Body of pancreas (tissue), 4 donors: ENCODE measurements at regions not wholly inside any gene's neighbourhood (a gene's known extent, or its start where the extent isn't known, plus 50 kb on each side); places are given as distances from the start of the nearest gene placed in this dataset.

Source experiments
- ATAC-seq: fragments of 150-250 bp; one replicate; pipeline ENCODE4 v1.9.1; 2016
- DNase-seq, 4 donors: peaks; one replicate each; pipeline ENCODE4 v3.0.0-alpha.2; 2019
- H3K27ac ChIP-seq, 4 donors: fragments of 200-600 bp; sonication (generic); 1 replicate in 3 of 4; 2 replicates in 1 of 4; pipeline versions ENCODE4 v1.5.1 to v1.6.1; 2016 to 2019; ENCODE audit warnings: mild to moderate bottlenecking in 1 of 4, mixed read lengths in 1 of 4, moderate library complexity in 1 of 4
- H3K27me3 ChIP-seq, 2 donors: fragments of 200-600 bp; sonication (generic); one replicate each; pipeline ENCODE4 v1.6.0; 2016; ENCODE audit warnings: mild to moderate bottlenecking in 1 of 2
- H3K36me3 ChIP-seq, 2 donors: fragments of 200-600 bp; sonication (generic); replicated peaks in 1 of 2; 2 replicates each; pipeline ENCODE4 v1.5.1; 2016; ENCODE audit warnings: low read depth in 2 of 2; ENCODE audit not compliant: insufficient read depth in 1 of 2
- H3K4me1 ChIP-seq: fragments of 200-600 bp; sonication (generic); one replicate; pipeline ENCODE4 v1.6.0; 2016
- H3K4me3 ChIP-seq, 2 donors: fragments of 200-600 bp; sonication (generic); 1 replicate in 1 of 2; 2 replicates in 1 of 2; pipeline ENCODE4 v1.5.1; 2016 to 2019
- H3K9me3 ChIP-seq, 3 donors: fragments of 200-600 bp; sonication (generic); 1 replicate in 2 of 3; 2 replicates in 1 of 3; pipeline ENCODE4 v1.5.1; 2016
- POLR2A ChIP-seq, 3 donors: fragments of 450-650 bp; IDR thresholded peaks; one replicate each; pipeline ENCODE4 v1.6.1; 2016; ENCODE audit warnings: antibody characterized with exemption in 3 of 3, mild to moderate bottlenecking in 2 of 3
- WGBS, 2 donors: methylation state at CpG; one replicate each; pipeline ENCODE4 v1.1.5; 2017; 5-methylcytosine and 5-hydroxymethylcytosine counted together
- intact Hi-C: fragments of 100-400 bp; cut with DNase I; formaldehyde crosslinking; loops from one replicate; pipeline ENCODE4 v1.15.1; 2023
- TF ChIP-seq, protein P1 (sequence below), 7 experiments: fragments of 450-650 bp in 4 of 7; fragments of 200-600 bp in 3 of 7; sonication (generic) in 3 of 7; IDR thresholded peaks; one replicate each; pipeline ENCODE4 v1.5.1; 2016 to 2019; ENCODE audit warnings: antibody characterized with exemption in 7 of 7

- Histone ChIP-seq H3K9me3 (no peaks in the 10 kb centered on the region), H3K4me3 (no peak overlapping the region), H3K4me1 (no peaks in the 10 kb centered on the region), H3K36me3 (no peaks in the 10 kb centered on the region), H3K27ac (no peak overlapping the region), H3K27me3 (no peaks in the 10 kb centered on the region)
- intact Hi-C loops, result no loop called here
- DNase-seq, result no peak
- ATAC-seq, result no peak
- WGBS, 2 donors, result 69 to 78% methylated on average over 7 of the region's 7 CpGs
- TF ChIP-seq, protein P1, sequence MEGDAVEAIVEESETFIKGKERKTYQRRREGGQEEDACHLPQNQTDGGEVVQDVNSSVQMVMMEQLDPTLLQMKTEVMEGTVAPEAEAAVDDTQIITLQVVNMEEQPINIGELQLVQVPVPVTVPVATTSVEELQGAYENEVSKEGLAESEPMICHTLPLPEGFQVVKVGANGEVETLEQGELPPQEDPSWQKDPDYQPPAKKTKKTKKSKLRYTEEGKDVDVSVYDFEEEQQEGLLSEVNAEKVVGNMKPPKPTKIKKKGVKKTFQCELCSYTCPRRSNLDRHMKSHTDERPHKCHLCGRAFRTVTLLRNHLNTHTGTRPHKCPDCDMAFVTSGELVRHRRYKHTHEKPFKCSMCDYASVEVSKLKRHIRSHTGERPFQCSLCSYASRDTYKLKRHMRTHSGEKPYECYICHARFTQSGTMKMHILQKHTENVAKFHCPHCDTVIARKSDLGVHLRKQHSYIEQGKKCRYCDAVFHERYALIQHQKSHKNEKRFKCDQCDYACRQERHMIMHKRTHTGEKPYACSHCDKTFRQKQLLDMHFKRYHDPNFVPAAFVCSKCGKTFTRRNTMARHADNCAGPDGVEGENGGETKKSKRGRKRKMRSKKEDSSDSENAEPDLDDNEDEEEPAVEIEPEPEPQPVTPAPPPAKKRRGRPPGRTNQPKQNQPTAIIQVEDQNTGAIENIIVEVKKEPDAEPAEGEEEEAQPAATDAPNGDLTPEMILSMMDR (IDR thresholded peaks at IDR 0.05), result no peak
- no peak for TF ChIP-seq POLR2A (IDR thresholded peaks at IDR 0.05)
These were observed 54.9 kb upstream of the CISTR start for GRCh38 chr12:53806721-53807120.

- no peak overlapping the region for H3K4me3 ChIP-seq
- H3K36me3 ChIP-seq, result no peaks in the 10 kb centered on the region
- no peak for TF ChIP-seq POLR2A (IDR thresholded peaks at IDR 0.05)
- TF ChIP-seq, protein P1 (IDR thresholded peaks at IDR 0.05), result no peak
- intact Hi-C loops, result no loop called here
- DNase-seq (no peak), ATAC-seq (no peak)
- no peaks in the 10 kb centered on the region for H3K27me3 ChIP-seq
- no peak overlapping the region for H3K27ac ChIP-seq
- H3K4me1 ChIP-seq, result no peaks in the 10 kb centered on the region
- 64 to 69% methylated on average over 8 of the region's 8 CpGs for whole genome bisulfite sequencing, 2 donors
- H3K9me3 ChIP-seq, result no peaks in the 10 kb centered on the region
These were observed 55.6 kb upstream of the CISTR start for GRCh38 chr12:53807322-53807860.

- Histone ChIP-seq H3K36me3 (no peaks in the 10 kb centered on the region), H3K27ac (no peak overlapping the region), H3K27me3 (no peaks in the 10 kb centered on the region), H3K4me1 (no peaks in the 10 kb centered on the region), H3K4me3 (no peak overlapping the region), H3K9me3 (no peaks in the 10 kb centered on the region)
- ATAC-seq (no peak), DNase-seq (no peak)
- TF ChIP-seq POLR2A (IDR thresholded peaks at IDR 0.05), result no peak
- TF ChIP-seq, protein P1 (IDR thresholded peaks at IDR 0.05), result no peak
- intact Hi-C loops, result no loop called here
- 56 to 61% methylated on average over 5 of the region's 5 CpGs for WGBS, 2 donors
These were observed 56.4 kb upstream of the CISTR start for GRCh38 chr12:53808023-53808705.

- Histone ChIP-seq H3K36me3 (no peaks in the 10 kb centered on the region), H3K4me3 (no peak overlapping the region), H3K27ac (no peak overlapping the region), H3K27me3 (no peaks in the 10 kb centered on the region), H3K4me1 (no peaks in the 10 kb centered on the region), H3K9me3 (no peaks in the 10 kb centered on the region)
- ATAC-seq (no peak), DNase-seq (no peak)
- intact Hi-C loops, result no loop called here
- WGBS, 2 donors, result 56 to 57% methylated on average over 3 of the region's 3 CpGs
- TF ChIP-seq POLR2A (IDR thresholded peaks at IDR 0.05), result no peak
- TF ChIP-seq, protein P1 (IDR thresholded peaks at IDR 0.05), result no peak
These were observed 57.2 kb upstream of the CISTR start for GRCh38 chr12:53809005-53809404.

- Histone ChIP-seq H3K4me1 (no peaks in the 10 kb centered on the region), H3K36me3 (no peaks in the 10 kb centered on the region), H3K9me3 (no peaks in the 10 kb centered on the region), H3K27me3 (no peaks in the 10 kb centered on the region), H3K27ac (no peak overlapping the region), H3K4me3 (no peak overlapping the region)
- intact Hi-C loops, result no loop called here
- DNase-seq, result no peak
- 45 to 56% methylated on average over 1 of the region's 1 CpG for WGBS, 2 donors
- TF ChIP-seq, protein P1 (IDR thresholded peaks at IDR 0.05), result no peak
- TF ChIP-seq POLR2A (IDR thresholded peaks at IDR 0.05), result no peak
- ATAC-seq, result no peak
These were observed 59.2 kb upstream of the CISTR start for GRCh38 chr12:53810950-53811349.
